HFFc6 (cell line): ENCODE measurements at regions not wholly inside any gene's neighbourhood (a gene's known extent, or its start where the extent isn't known, plus 50 kb on each side); places are given as distances from the start of the nearest gene placed in this dataset.

Source experiments
- DNase-seq: peaks from one replicate; pipeline ENCODE4 v3.0.0-alpha.2; 2018
- H3K27ac Mint-ChIP-seq: 2 replicates; pipeline ENCODE4 v1.8.0; 2020; ENCODE audit warnings: mild to moderate bottlenecking, mixed read lengths
- H3K27me3 Mint-ChIP-seq: 2 replicates; pipeline ENCODE4 v1.8.0; 2021; ENCODE audit warnings: mild to moderate bottlenecking, moderate library complexity, mixed read lengths; ENCODE audit not compliant: insufficient read depth
- H3K36me3 Mint-ChIP-seq: 2 replicates; pipeline ENCODE4 v1.8.0; 2021; ENCODE audit warnings: low read depth, mixed read lengths
- H3K4me1 Mint-ChIP-seq: 2 replicates; pipeline ENCODE4 v1.8.0; 2020; ENCODE audit warnings: low read depth, mixed read lengths
- H3K4me3 Mint-ChIP-seq: 2 replicates; pipeline ENCODE4 v1.8.0; 2020; ENCODE audit warnings: mild to moderate bottlenecking, moderate library complexity, mixed read lengths
- H3K9me3 Mint-ChIP-seq: 2 replicates; pipeline ENCODE4 v1.8.0; 2020; ENCODE audit warnings: mild to moderate bottlenecking, mixed read lengths
- TF ChIP-seq, protein P1 (sequence below): fragments of 200-600 bp; sonication (generic); IDR thresholded peaks from 2 replicates; pipeline ENCODE4 v1.5.0; 2021; ENCODE audit warnings: antibody characterized with exemption, mild to moderate bottlenecking

DNA sequence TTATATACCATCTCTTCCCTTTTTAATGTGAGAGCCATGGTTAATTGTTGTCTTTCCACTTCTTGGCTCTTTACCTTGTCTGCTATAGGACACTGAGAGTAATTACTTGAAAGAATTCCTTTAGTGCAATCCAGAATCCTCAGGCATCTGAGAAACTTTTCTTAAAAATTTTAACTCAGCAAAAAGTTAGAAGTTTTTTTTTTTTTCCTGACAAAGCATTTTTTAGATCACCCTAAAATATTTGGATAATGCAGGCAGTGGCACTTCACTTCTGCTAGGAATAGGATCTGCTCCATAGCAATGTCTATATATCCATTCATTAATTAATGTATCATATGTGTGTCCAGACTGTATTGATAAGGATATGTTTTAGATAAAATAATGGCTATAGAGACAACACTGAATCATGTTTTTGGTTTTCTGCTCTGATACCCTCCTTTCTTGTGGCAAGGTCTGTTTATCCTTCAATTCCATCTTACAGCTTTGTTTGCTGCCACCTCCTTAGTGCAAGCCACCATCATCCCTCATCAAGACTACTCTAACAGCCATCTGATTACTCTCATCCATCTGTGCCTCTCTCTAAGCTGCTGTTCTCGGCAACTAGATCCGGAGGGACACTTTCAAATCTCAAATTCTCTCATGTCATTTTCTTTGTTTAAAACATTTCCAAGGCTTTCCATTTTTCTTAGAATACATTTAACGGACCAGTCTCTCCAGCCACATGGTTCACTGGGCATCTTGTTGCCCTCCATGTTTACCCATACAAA lies 563.5 kb downstream of the EDEM1 start:
- H3K9me3 Mint-ChIP-seq, result peaks cover 48% of the 10 kb centered on the region
- no peaks in the 10 kb centered on the region for H3K27me3 Mint-ChIP-seq
- H3K4me3 Mint-ChIP-seq, result no peak overlapping the region
- H3K36me3 Mint-ChIP-seq, result peaks cover 5% of the 10 kb centered on the region; the same call in 1 of the 2 replicates
- DNase-seq, result no peak
- no peaks in the 10 kb centered on the region for H3K4me1 Mint-ChIP-seq
- H3K27ac Mint-ChIP-seq, result no peak overlapping the region
- TF ChIP-seq, protein P1, sequence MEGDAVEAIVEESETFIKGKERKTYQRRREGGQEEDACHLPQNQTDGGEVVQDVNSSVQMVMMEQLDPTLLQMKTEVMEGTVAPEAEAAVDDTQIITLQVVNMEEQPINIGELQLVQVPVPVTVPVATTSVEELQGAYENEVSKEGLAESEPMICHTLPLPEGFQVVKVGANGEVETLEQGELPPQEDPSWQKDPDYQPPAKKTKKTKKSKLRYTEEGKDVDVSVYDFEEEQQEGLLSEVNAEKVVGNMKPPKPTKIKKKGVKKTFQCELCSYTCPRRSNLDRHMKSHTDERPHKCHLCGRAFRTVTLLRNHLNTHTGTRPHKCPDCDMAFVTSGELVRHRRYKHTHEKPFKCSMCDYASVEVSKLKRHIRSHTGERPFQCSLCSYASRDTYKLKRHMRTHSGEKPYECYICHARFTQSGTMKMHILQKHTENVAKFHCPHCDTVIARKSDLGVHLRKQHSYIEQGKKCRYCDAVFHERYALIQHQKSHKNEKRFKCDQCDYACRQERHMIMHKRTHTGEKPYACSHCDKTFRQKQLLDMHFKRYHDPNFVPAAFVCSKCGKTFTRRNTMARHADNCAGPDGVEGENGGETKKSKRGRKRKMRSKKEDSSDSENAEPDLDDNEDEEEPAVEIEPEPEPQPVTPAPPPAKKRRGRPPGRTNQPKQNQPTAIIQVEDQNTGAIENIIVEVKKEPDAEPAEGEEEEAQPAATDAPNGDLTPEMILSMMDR, result no peak

DNA sequence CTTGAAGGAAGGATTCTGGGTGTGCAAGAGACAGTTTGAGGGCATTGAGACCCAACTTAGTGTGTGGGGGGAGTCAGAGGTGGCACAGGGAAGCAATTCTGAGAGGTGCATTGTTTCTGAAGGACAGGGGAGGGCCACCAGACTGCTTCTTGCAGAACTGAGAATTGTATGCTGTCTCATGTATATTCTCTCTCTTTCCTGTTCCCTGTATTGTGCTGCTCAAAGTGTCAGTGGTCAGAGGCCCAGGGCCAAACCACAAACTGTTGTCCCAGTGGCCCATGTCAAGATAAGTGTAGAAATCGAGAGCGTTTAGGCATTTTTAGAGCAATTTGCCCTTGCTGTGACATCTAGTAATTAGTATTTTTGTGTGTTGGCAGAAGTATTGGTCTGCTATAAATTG lies 567.1 kb downstream of the EDEM1 start:
- no peak overlapping the region for H3K27ac Mint-ChIP-seq

DNA sequence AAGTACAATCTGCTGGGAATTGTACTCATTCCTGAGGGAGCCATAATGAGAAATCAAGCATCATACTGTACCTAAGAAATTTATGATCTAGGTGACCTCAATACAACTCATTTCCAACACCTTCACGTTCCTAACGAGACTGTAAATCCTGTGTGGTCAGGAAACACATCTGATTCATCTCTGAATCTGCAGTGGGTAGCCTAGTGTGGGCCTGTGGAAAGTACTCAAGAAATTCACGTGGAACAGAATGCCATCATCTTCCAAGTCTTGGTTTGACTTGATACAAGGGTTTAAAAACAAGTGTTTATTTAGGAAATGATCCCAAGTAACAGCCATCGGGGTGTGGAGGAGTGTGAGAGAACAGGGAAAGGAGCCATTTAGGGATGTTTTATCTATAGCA lies 568.9 kb downstream of the EDEM1 start:
- peaks cover 5% of the 10 kb centered on the region; the same call in 1 of the 2 replicates for H3K36me3 Mint-ChIP-seq

More for the DNA sequence above, 567.1 kb downstream of the EDEM1 start:
- no peaks in the 10 kb centered on the region for H3K27me3 Mint-ChIP-seq
- peaks cover 5% of the 10 kb centered on the region; the same call in 1 of the 2 replicates for H3K36me3 Mint-ChIP-seq
- TF ChIP-seq, protein P1, result no peak
- peaks cover 30% of the 10 kb centered on the region for H3K9me3 Mint-ChIP-seq
- DNase-seq, result no peak
- no peak overlapping the region for H3K4me3 Mint-ChIP-seq
- H3K4me1 Mint-ChIP-seq, result no peaks in the 10 kb centered on the region

DNA sequence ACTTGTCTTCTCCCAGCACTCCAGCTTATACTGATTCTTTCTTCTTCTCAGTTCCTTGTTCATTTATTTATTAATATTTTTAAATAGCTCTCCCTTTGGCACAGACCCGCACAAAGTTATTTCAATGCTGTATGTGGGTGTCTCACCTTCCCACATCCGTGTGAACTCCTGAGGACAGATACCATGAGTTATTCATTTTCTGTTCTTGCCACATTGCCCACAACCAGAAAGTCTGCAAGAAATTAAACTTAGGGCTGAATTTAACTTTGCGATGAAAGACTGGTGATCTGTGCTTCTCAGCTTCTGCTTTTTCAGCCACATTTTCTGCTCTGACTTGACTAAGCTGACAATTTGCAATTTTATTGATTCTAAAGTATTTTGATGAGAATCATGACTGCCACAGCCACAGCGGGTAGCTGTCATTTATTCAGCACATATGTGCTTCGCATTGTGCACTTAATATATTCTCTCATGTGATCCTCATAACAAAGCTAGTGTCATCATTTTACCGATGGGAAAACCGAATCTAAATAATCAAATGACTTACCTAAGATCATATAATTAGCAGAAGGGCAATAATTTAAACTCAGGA lies 569.8 kb downstream of the EDEM1 start:
- no peaks in the 10 kb centered on the region for H3K4me1 Mint-ChIP-seq
- H3K9me3 Mint-ChIP-seq, result peaks cover 16% of the 10 kb centered on the region
- DNase-seq, result no peak
- H3K27me3 Mint-ChIP-seq, result no peaks in the 10 kb centered on the region
- no peak overlapping the region for H3K4me3 Mint-ChIP-seq
- no peaks in the 10 kb centered on the region for H3K36me3 Mint-ChIP-seq
- TF ChIP-seq, protein P1, result no peak
- no peak overlapping the region for H3K27ac Mint-ChIP-seq

More for the DNA sequence above, 568.9 kb downstream of the EDEM1 start:
- no peak for DNase-seq
- H3K4me3 Mint-ChIP-seq, result no peak overlapping the region
- TF ChIP-seq, protein P1, result no peak
- H3K27me3 Mint-ChIP-seq, result no peaks in the 10 kb centered on the region
- no peak overlapping the region for H3K27ac Mint-ChIP-seq
- H3K4me1 Mint-ChIP-seq, result no peaks in the 10 kb centered on the region
- peaks cover 24% of the 10 kb centered on the region for H3K9me3 Mint-ChIP-seq

DNA sequence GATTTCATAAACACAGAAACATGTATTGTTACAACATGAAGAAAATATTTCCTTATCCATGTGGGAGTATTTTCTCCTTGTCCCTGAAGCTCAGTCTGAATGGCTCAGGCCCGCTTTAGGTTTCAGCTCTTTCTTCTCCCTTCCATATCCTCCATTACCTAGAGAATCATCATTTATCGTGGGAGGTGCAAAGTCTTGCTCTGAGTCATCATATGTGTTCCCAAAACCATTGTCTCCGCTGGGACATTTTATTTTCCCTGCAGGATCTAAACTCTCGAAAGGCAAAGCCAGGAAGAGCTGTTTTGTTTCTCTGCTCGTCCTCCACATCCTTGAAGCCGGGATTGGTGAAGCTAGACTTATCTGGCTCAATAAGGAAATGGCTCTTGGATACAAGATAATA lies 571.2 kb downstream of the EDEM1 start:
- H3K27me3 Mint-ChIP-seq, result no peaks in the 10 kb centered on the region
- TF ChIP-seq, protein P1, result no peak
- DNase-seq, result no peak
- H3K36me3 Mint-ChIP-seq, result no peaks in the 10 kb centered on the region
- H3K27ac Mint-ChIP-seq, result no peak overlapping the region
- H3K4me1 Mint-ChIP-seq, result no peaks in the 10 kb centered on the region
- peaks cover 13% of the 10 kb centered on the region for H3K9me3 Mint-ChIP-seq
- no peak overlapping the region for H3K4me3 Mint-ChIP-seq
